ENCODE measurements at regions not wholly inside any gene's neighbourhood (a gene's known extent, or its start where the extent isn't known, plus 50 kb on each side); places are given as distances from the start of the nearest gene placed in this dataset.
"Not testable (repeated sequence)": the region's sequence is repeated elsewhere in the genome, so short reads cannot be mapped to it uniquely, and the experiment has no call there.

DNA sequence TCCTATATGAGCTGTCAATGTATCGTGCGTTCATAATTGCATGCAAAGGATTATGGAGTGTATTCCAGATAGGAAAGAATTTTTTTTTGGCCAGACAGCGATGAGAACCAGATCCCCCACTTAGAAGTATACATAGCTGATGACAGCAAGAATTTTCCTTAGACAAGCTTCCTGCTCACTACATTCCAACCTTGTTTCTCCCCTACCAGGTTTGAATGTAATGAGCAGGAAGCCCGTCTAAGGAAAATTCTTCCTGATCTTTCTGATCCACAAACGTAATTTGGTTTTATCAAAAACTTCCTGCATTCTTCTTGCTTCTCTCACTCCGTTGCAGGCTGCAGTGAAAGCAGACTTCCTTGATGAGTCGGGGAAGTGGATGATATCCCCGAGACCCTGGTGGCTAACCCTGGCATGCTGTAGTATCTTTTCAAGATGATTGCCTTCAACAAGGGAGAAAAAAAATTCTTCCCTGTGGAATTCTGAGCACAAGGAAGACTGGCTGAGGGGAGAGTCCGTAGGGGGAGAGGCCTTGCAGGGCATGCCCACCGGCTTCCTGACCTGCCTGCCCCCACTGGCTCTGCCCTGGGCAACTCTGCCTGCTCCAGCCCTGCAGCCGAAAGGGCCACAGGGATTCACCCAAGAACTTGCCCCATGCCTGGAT is 243.1 kb downstream of the TLE3 start:
- DNase-seq, result no peak

DNA sequence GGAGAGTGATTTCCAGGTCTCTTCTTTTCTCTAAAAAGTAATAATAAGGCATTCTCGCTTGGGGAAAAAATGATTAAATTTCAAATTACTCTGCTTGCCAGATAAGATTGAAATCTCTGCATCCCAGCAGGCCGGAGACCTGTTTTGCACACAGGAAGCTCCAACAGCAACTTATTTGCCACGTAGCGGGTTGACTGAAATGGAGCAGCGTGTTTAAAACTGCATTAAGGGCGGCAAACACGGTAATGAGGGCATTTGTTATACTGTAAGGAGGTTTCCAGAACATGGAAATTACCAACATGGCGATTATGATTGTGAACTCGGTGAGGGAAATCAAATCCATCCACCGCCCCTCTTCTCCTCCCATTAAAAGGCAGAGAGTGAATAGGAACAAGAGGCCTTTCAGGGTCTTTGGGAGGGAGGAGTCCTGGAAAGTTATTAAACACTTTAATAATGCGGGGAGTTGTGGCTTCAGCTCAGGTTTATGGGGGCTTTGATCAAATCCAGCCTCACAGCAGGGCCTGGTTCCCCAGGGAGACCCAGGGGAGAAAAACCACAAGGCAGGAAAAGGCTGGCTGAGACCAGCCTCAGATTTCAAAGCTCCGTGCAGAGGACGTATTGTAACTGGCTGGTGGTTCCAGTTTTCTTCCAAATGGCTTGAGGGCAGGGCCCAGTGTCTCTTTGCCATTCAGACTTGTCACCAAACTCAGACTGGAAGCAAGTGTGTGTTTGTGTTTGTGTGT is 242.3 kb downstream of the TLE3 start:
- no peak for DNase-seq

DNA sequence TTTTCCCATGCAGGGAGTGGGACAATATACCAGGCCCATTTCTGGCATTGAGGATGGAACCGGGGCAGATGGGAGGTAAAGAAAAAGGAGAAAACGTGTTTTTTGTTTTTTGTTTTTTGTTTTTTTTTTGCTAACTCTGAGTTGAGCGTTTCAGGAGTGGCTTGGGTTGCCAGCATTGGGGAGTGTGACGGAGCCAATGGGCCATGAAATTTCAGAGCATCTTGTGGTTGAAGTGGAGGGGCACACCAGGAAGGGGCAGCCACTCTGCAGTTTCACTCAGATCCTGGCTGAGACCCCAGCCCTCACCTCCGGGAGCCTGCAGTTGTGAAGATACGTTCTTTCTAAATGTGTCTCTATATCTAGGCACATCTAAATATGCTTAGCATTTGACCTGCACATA is 240.5 kb downstream of the TLE3 start:
- no peak for DNase-seq

DNA sequence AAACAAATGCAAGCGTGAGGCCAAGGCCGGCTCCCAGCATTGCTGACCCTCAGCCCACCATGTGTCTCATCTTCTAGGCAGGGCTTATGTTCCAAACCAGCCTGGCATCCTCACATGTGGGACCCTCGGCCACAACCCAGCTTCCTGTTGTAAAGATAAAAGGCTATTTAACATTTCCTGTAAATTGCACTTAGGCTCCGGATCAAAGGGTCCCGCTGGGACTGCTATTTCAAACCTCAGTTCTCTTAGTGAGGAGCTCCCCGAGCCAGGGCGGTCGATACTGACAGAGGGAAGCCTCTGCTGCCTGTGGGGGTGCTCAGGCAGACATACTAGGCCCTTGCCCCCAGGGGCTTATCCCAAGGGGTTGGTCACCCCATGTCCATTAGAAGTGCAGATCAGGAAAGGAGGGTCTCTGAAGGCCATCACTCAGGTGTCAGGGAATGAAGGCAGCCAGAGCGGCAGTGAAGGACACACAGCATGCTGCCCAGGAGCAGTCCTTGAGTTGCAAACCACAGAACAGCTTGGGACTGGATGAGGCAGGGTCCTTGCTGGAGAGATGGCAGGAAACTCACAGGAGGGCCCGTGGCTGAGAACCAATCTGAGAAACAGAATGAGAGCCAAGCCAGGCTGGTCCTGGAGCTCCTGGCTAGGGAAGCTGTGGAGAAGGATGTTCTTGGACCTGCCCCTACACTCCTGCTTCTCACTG is 239.9 kb downstream of the TLE3 start:
- no peak for DNase-seq

DNA sequence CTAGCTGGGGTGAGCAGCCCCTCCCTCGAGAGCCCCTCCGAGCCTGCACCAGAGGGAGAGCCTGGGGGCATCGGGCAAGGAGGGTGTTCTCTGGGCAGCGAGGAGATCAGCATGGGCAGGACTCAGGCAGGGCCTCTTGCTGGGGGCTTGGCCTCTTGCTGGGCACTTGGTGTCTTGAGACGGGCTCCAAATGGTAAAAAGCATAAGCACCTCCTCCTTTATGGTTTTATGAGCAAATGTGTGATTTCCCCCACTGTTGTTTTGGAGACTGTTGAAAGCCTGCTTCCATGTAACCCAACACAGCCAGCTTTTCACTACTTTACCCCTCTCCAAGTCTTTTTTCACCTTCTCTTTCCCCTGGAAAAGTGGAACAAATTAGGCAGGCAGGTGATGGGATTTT is 239.3 kb downstream of the TLE3 start:
- no peak for DNase-seq

DNA sequence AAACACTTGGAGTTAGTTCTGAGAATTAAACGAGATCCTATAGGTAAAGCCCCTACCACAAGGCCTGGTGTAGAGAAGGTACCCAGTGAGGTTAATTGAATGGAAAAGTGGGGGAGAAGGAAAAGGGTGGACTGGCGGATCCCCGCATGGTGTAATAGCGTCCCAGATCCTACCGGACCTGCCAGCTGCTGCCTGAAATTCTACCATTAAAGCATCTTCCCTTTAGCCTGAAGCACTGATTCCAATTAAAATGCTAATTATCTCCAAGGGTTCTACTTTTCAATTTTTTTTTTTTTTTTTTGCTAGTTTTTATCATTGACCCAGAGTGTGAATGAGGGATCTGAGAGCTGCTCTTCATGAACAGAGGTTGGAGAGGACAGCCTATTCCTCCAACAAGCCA is 237.9 kb downstream of the TLE3 start:
- DNase-seq, result no peak

DNA sequence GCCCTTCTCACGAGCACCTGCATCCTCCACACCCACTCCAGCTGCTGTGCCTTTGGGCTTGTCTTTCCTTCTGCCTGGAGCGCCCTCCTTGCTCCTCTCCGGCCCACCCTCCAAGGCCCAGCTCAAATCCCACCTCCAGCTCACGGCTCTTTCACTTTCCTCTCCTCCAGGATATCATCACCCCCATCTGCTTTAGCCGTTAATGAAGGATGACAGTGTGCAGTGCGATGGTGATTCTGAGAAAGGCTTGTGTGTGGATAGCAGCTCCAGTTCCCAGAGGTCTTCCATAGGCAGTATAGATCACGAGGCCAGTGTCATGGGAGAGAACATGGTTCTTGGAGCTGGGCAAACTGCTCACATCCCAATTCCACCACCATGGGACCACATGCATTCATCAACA is 237.4 kb downstream of the TLE3 start:
- no peak for DNase-seq

DNA sequence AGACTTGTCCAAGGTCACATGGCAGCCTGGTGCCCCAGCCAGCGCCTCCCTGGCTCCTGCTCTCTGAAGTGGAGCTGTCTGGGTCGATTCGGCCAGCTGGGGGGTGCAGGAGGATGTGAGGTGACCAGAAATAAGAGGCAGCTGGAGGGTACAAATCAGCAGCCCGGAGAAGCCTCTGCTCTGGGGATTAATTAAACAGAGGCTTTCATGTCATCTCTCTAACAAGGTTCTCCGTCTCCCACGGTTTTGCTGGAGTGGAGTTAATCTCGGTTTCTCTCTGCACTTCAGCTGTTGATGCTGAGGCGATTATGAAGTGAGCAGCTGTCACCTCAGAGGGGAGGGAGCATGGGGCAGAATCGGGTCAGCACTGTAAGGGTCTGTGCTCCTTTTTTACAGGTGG is 236.8 kb downstream of the TLE3 start:
- DNase-seq, result no peak

DNA sequence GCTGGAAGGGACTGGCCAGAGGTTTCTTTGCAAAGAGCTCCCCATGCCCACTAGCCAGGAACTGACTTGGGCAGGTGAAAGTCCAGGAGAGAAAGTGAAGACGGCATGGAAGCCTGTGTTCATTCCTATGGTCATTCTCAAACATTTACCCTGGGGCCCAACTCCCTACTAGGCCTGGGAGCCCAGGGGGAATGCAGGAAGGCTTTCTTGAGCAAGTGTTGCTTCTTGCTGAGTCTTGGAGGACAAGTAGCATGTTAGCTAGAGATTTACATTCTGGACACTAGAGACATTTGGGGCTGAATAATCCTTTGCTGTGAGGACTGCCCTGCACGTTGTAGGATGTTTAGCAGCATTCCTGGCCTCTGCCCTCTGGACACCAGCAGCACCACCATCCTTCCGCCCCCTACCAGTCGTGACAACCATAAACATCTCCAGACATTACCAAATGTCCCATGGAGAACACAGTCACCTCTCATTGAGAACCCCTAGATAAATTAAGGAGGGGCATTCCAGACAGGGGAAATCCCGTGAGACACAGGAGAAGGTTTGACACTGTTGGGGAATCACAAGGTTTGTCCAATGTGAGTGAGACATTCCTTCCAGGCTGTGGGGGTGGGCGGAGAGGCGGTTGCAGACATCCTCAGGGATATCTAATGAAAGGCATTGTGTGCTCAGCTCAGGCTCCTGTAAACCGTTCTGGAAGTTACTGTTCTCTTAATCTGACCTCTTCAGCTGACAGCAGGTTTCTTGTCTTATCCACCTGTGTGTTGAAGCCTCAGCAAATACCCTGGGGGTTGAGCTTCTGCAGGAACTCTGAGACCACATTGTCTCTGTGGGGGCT is 236.2 kb downstream of the TLE3 start:
- DNase-seq, result no peak

DNA sequence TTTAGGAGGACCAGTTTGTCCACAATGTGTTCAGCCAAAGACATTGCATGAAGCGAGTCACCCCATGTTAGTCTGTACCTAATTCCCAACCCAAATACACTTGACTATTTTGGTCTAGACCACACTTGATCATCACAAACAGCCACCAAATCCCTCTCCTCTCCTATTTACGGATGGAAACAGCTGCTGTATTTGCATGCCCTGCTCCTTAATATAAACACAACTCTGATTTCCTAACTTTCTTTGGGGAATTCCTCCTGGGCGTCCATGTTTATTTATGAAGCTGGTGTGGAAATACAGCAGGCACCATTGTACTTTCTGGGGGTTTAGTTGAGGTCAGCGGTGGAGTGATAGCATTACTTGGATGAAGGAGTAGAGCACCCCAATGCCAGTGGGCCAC is 235.2 kb downstream of the TLE3 start:
- no peak for DNase-seq

DNA sequence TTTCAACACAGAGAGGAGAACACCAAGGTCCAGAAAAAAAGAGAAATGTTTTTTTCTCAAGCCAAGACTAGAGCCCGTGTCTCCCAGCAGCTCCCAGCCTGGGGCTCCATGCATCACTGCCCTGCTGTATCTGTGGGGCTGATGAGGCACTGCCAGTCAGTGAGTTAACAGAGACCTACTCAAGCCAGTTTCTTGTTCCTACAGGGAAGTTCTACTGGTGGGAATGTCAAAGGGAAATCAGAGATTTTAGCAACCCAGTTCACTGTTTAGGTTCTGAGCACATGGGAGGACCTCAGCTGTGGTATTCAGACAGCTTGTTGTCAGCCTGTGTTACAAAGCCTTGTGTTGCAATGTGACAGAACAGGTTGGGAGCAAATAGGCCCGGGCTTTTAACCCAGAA is 234.3 kb downstream of the TLE3 start:
- no peak for DNase-seq

DNA sequence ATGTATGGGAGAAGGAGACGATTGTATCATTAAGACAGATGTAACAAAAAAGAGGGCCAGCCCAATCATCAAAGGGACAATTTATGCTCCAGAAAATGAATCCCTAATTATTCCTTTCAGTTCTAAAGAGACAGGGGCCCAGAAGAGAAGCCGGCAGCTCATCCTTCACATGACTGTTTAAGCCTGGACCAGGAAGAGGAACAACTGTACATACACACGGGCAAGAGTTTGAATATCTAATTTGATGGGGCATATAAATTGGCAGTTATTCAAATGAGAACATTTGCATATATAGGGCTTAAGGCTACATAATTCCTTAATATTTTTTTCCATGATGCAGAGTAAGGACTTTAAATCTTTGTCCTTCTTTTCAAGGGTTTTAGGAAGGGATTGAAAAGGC is 232.3 kb downstream of the TLE3 start:
- DNase-seq, result no peak

DNA sequence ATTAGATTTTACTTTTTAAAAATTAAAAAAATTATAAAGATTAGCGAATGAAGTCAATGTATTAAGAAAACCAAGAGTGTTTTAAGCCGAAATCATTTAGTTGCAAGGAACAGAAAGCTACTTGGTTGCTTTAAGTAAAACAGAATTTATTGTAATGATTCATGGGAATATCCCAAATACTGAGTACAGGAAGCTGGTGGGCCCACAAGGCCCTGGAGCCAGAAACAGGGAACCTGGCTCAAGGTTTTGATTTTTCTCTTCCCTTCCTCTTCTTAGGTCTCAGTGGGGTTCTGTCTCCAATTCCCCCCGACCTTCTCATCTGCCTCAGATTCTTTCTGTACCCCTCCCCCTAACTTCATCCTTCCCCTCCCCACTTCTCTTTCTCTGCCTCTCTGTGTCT is 229.0 kb downstream of the TLE3 start:
- DNase-seq, result no peak

DNA sequence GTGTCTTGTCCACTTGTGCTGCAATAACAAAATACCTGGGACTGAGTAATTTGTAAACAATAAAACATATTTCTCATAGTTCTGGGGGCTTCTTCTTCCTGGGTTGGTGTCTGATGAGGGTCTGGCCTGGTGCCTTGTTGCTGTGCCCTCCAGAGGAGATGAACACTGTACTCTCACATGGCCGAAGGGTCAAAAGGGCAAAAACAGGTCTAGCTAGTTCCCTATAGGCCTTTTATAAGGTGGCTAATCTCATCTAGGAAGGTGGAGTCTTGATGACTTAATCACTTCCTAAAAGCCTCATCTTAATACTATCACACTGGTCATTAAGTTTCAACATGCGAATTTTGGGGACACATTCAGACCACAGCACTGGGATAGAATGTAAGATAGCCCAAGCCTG is 228.4 kb downstream of the TLE3 start:
- no peak for DNase-seq

DNA sequence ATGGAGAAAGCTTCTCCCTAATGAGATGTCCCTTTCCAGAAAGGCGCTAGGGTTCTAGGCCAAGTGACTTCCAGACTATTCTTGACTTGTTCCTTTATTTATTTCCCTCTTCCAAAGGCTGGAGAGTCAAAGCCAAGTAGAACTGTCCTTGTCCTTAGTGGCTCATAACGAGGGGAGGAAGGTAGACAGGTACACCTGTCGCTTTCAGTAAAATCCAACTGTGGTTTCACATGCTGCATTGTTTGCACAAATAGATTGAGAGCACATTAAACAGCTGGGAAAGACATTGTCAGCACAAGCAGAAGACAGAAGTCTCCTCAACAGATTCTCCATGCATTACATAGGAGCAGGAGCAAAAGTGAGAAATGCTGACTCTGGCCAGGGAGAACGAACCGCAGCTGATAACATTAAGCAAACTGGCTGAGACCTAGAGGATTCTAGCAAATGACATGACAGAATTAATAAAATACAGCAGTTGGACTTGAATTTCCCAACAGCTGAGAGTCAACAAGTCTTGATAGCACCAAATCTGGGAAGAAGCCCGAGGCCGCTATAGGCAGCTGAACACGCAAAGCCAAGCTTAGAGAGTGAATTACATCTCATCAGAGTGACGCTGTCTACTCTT is 227.7 kb downstream of the TLE3 start:
- DNase-seq, result no peak

DNA sequence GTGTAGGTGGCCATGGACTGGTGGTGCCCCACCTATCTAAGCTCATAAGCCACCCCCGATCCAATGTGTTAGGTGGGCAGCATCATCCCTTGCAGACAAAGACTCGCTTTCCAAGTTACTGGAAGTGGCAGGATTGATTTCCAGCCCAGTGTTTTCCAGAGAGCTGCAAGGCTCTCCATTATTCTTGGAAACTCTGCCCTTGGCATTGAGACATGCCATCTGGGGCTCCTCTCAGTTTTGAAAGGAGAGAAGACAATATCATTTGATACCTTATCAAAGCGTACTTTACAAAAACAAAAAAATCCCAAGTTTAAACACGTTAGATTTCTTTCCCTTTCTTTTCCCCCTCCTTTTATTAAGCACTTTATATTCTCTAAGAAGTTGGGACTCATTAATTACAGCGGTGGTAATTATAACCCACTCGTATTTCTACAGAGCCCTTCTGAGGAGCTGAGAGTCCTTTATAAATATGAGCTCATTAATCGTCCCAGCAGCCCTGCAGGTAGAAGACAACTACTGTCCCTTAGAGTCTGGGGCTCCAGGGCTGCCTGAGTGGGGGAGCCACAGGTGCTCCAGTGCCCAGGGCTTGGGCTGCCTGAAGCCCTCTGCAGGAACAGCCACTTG is 226.1 kb downstream of the TLE3 start:
- no peak for DNase-seq

DNA sequence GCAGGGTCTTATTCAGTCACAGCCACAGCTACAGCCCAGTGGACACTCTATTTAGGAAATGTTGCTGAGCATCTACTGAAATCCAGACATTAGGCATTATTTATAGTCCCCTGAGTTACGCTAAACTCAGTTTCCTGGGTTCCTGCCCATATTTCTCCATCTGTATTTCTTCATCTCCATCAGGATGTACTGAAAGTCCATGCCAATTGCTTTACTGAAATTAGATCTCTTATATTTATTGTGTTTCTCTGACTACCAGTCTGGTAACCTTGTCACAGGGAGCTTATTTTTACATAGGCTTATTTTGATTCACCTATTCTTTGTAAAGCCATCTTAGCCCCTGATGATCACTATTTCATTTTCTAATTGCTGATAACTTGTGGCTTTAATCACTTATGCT is 223.9 kb downstream of the TLE3 start:
- no peak for DNase-seq

DNA sequence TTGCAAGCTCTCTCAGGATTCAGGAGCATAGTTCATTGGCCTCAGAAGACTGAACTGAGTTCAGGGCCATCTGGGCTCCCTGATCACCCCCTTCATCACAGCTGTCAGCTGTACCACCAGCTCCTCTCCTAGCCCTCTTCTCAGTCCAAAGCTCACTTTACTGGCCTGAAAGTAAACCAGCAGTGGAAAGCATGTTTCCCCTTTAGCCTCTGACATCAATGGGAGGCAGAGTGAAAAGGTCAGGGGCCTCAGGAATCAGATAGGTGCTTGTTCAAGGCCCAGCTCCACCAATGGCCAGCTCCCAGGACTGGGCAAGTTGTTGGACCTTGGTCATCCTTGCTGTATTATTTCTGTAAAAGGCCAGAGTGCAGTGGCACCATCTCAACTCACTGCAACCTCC is 223.4 kb downstream of the TLE3 start:
- no peak for DNase-seq

DNA sequence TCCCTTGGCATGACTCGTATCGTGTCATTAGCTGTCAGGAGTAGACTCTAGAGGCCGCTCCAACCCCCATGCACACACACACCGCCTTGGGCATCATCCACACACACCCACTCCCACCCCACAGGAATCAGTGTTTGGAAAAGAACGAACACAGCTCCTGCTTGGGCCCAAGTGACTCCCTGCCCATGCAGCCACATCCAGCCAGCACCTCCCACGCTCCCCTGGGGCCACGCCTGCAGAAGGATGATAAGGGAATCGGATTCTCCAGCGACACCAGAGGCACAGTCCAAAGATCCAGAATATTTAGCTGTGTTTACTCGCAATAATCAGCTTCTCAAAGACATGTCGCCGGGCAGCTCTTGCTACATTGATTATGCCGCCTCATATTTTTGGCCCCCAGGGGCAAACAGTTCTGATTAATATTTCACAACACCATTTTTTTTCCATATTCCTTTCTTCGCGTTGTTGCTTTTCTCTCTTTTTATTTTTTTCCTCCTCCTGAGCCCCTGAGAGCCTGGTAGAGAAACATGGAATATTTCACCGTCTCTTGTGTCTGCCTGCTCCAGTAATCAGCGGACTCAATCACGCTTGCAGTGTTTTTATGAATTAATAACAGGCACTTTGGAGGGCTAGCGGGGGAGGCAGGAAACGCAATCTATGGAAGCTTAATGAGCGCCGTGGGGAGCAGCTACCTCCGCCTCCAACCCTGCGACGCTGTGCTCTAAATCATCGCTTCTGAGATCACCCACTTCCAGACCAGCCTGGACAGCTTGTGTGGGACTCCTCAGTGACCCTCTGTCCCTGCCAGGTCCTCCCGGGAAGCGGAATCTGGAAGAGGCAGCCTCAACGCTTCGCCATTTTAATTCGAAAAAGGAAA is 221.4 kb downstream of the TLE3 start:
- no peak for DNase-seq

DNA sequence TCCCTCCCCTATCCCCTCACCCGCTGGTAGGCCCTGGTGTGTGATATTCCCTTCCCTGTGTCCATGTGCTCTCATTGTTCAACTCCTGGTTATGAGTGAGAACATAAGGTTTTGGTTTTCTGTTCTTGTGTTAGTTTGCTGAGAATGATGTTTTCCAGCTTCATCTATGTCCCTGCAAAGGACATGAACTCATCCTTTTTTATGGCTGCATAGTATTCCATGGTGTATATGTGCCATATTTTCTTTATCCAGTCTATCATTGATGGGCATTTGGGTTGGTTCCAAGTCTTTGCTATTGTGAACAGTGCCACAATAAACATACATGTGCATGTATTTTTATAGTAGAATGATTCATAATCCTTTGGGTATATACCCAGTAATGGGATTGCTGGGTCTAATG is 217.8 kb downstream of the TLE3 start:
- not testable (repeated sequence) for DNase-seq

DNA sequence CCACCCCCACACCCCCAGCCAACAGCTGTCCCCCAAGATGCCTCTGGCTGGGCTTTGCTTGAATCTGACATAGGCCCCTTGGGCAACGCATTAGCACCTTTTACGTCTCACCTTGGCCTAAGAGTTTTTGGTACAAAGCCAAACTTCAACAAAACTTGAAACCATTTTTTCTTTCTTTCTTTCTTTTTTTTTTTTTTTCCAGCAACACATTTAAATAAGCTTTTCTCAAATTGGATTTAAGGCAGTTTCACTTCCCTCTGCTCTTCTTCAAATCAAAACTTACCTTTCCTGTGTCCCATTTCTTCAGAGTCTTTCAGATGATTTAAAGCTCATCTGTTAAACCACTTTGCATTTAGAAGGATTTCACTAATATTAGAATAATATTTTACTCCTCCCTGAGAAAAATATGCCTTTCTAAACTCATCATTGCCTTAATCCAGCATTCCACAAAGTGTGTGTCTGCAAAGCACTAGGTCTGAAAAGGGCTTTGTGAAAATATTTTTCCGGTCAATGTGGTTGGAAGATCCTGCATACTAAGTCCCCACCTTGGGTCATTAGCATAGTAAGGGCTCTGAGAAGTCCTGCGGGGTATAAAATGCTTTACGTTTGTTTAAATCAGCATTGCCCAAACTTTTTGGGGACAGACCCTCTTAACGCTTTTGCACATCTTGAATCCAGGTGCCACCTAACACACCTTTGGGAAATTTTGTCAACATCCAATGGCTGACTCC is 217.0 kb downstream of the TLE3 start:
- no peak for DNase-seq

All from activated naive CD4-positive, alpha-beta T cell treated with anti-CD3 and anti-CD28 coated beads, Interleukin-2, amount 50 U/mL, for 16 hours (primary cell).